ENCODE measurements at regions not wholly inside any gene's neighbourhood (a gene's known extent, or its start where the extent isn't known, plus 50 kb on each side); places are given as distances from the start of the nearest gene placed in this dataset.

- TF ChIP-seq CTCF (IDR thresholded peaks at IDR 0.05) (no peak), POLR2A (IDR thresholded peaks at IDR 0.05) (no peak)
These were observed 204.4 kb upstream of the TMEM72 start for GRCh38 chr10:44706745-44707144.

Measured in vagina (tissue), 2 donors.